NCI-H2107 (cell line): ENCODE measurements at regions not wholly inside any gene's neighbourhood (a gene's known extent, or its start where the extent isn't known, plus 50 kb on each side); places are given as distances from the start of the nearest gene placed in this dataset.

Experiments
- DNase-seq: peaks from one replicate; lab custom pipeline; 2025; lab: John Stamatoyannopoulos, UW

- no peak for DNase-seq
These were observed 106.6 kb upstream of the SHH start for GRCh38 chr7:155918720-155919390.

GRCh38 chr7:155917836-155918430, 105.7 kb upstream of the SHH start:
- DNase-seq, result no peak

GRCh38 chr7:155916926-155917655, 104.8 kb upstream of the SHH start:
- no peak for DNase-seq

- no peak for DNase-seq
These were observed 102.1 kb upstream of the SHH start for GRCh38 chr7:155914341-155914740.

GRCh38 chr7:155913719-155914118, 101.5 kb upstream of the SHH start:
- DNase-seq, result no peak

GRCh38 chr7:155913291-155913690, 101.0 kb upstream of the SHH start:
- no peak for DNase-seq

GRCh38 chr7:155911471-155912105, 99.3 kb upstream of the SHH start:
- DNase-seq, result no peak

GRCh38 chr7:155908385-155908784, 96.1 kb upstream of the SHH start:
- no peak for DNase-seq

GRCh38 chr7:155907450-155908200, 95.4 kb upstream of the SHH start:
- no peak for DNase-seq

GRCh38 chr7:155901176-155901575, 88.9 kb upstream of the SHH start:
- DNase-seq, result no peak

- DNase-seq, result no peak
These were observed 87.3 kb upstream of the SHH start for GRCh38 chr7:155899596-155899995.

- DNase-seq, result no peak
These were observed 85.6 kb upstream of the SHH start for GRCh38 chr7:155897758-155898386.

- DNase-seq, result no peak
These were observed 84.4 kb upstream of the SHH start for GRCh38 chr7:155896531-155897263.

GRCh38 chr7:155893664-155894063, 81.4 kb upstream of the SHH start:
- DNase-seq, result no peak

- DNase-seq, result no peak
These were observed 80.9 kb upstream of the SHH start for GRCh38 chr7:155893176-155893575.

- no peak for DNase-seq
These were observed 77.6 kb upstream of the SHH start for GRCh38 chr7:155889636-155890511.

- no peak for DNase-seq
These were observed 74.9 kb upstream of the SHH start for GRCh38 chr7:155887174-155887525.

- DNase-seq, result no peak
These were observed 74.3 kb upstream of the SHH start for GRCh38 chr7:155886391-155887173.
